Hindlimb muscle (tissue), 1 donor: ENCODE measurements at regions not wholly inside any gene's neighbourhood (a gene's known extent, or its start where the extent isn't known, plus 50 kb on each side); places are given as distances from the start of the nearest gene placed in this dataset.

ENCODE experiments used
- DNase-seq: peaks from one replicate; pipeline ENCODE4 v3.0.0-alpha.2; 2013

GRCh38 chr4:147327322-147327721, 153.6 kb upstream of the EDNRA start:
- no peak for DNase-seq

- no peak for DNase-seq
Measured at GRCh38 chr4:147328189-147328588, 152.7 kb upstream of the EDNRA start.

- DNase-seq, result no peak
Measured at GRCh38 chr4:147328756-147329446, 152.0 kb upstream of the EDNRA start.

GRCh38 chr4:147332091-147332490, 148.8 kb upstream of the EDNRA start:
- DNase-seq, result no peak

- DNase-seq, result no peak
Measured at GRCh38 chr4:147334478-147334877, 146.4 kb upstream of the EDNRA start.

- no peak for DNase-seq
Measured at GRCh38 chr4:147335183-147335582, 145.7 kb upstream of the EDNRA start.

GRCh38 chr4:147336252-147336651, 144.6 kb upstream of the EDNRA start:
- no peak for DNase-seq

GRCh38 chr4:147339100-147339499, 141.8 kb upstream of the EDNRA start:
- DNase-seq, result no peak

GRCh38 chr4:147340111-147340510, 140.8 kb upstream of the EDNRA start:
- no peak for DNase-seq

GRCh38 chr4:147340591-147341120, 140.2 kb upstream of the EDNRA start:
- no peak for DNase-seq

GRCh38 chr4:147343692-147344091, 137.2 kb upstream of the EDNRA start:
- DNase-seq, result no peak

GRCh38 chr4:147345662-147346061, 135.2 kb upstream of the EDNRA start:
- no peak for DNase-seq

GRCh38 chr4:147347217-147347616, 133.7 kb upstream of the EDNRA start:
- no peak for DNase-seq

GRCh38 chr4:147349193-147349592, 131.7 kb upstream of the EDNRA start:
- DNase-seq, result no peak

- no peak for DNase-seq
Measured at GRCh38 chr4:147351083-147351787, 129.7 kb upstream of the EDNRA start.

GRCh38 chr4:147354237-147354636, 126.7 kb upstream of the EDNRA start:
- peak; percentile 54 for DNase-seq

GRCh38 chr4:147355032-147355656, 125.8 kb upstream of the EDNRA start:
- DNase-seq, result no peak

GRCh38 chr4:147355847-147356246, 125.0 kb upstream of the EDNRA start:
- DNase-seq, result no peak

GRCh38 chr4:147360301-147360700, 120.6 kb upstream of the EDNRA start:
- DNase-seq, result no peak

GRCh38 chr4:147361726-147362125, 119.2 kb upstream of the EDNRA start:
- no peak for DNase-seq

- DNase-seq, result no peak
Measured at GRCh38 chr4:147362938-147363337, 118.0 kb upstream of the EDNRA start.

GRCh38 chr4:147363514-147363913, 117.4 kb upstream of the EDNRA start:
- DNase-seq, result no peak

- no peak for DNase-seq
Measured at GRCh38 chr4:147365396-147365795, 115.5 kb upstream of the EDNRA start.

- DNase-seq, result no peak
Measured at GRCh38 chr4:147366164-147366563, 114.7 kb upstream of the EDNRA start.
